NCI-H226 (cell line): ENCODE measurements at regions not wholly inside any gene's neighbourhood (a gene's known extent, or its start where the extent isn't known, plus 50 kb on each side); places are given as distances from the start of the nearest gene placed in this dataset.

Experiments
- DNase-seq: peaks from one replicate; pipeline ENCODE4 v3.0.0-alpha.2; 2015

DNA sequence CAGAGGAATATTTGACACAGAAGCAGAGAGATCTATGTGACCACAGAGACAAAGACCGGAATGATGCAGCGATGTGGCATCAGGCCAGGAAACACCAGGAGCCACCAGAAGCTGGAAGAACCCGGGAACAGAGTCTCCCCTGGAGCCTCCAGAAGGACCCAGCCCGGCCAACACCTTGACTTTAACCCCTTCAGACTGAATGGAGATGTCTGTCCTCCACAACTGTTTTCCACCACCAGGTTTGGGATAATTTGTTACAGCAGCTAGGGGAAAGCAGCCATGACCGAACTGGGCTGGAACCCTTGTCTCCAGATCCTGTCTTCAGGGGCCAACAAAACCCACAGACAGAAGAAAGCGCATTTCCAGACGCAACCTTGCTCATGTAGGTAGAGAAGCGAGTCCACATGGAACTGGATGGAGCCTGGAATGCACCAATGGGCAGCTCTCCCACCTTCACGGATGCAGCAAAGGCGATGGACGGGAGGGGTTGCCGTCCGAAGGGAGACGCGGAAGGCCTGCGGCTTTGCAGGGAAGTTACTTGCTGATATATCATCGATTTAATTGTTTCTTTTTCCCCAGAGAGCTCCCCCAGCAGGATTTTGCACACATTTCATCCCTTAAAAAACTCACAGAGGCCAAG lies 396.6 kb downstream of the NPHP4 start:
- no peak for DNase-seq

- no peak for DNase-seq
These were observed 397.9 kb downstream of the NPHP4 start for GRCh38 chr1:5594056-5594956.

- DNase-seq = no peak
These were observed 401.5 kb downstream of the NPHP4 start for GRCh38 chr1:5590717-5591116.

DNA sequence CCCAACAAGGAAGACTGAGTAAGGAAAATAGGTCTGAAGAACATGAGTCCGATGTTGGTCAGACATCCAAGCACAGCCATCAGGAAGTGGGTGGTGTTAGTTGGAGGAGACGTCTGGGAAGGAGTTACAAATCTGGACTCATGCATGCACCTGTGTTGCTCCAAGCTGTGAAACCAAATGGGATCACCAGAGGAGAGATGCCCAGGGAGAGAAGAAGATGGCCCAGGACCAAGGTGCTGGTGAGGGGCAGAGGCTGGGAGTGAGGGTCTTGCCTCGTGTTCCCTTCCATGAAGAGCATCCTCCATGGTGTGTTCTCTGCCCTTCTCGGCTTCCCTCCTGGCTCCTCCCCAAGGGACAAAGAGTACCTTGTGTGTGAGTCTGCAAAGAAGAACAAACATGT lies 405.6 kb downstream of the NPHP4 start:
- no peak for DNase-seq

GRCh38 chr1:5585256-5585655 lies 407.0 kb downstream of the NPHP4 start:
- no peak for DNase-seq

- DNase-seq = no peak
These were observed 411.3 kb downstream of the NPHP4 start for GRCh38 chr1:5580926-5581325.

GRCh38 chr1:5579966-5580365 lies 412.3 kb downstream of the NPHP4 start:
- DNase-seq = no peak

- no peak for DNase-seq
These were observed 413.5 kb downstream of the NPHP4 start for GRCh38 chr1:5578690-5579089.

DNA sequence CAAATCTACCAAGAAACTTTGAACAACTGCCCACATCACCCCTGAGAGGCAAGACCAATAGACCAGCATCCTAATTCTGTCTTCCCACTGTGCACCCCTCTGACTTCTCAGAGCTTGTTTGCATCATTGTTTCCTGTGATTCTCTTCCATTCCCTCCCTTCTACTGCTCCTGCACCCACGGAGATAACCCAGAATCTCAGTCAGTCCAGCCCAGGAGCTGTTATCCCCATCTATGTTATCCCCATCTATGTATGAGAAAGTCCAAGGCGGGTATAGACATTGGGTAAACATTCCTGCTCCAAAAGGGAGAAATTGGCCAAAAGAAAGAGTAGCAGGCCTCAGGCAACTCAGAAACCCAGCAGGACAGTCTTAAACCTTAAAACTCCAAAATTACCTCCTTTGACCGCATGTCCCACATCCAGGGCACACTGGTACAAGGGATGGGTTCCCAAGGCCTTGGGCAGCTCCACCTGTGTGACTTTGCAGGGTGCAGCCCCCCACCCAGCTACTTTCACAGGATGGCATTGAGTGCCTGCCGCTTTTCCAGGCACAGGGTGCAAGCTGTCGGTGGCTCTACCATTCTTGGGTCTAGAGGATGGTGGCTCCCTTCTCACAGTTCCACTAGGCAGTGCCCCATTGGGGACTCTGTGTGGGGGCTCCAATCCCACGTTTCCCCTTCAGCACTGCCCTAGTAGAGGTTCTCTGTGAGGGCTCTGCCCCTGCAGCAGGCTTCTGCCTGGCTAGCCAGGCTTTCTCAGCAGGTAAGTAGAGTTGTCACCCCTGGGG lies 414.8 kb downstream of the NPHP4 start:
- no peak for DNase-seq

DNA sequence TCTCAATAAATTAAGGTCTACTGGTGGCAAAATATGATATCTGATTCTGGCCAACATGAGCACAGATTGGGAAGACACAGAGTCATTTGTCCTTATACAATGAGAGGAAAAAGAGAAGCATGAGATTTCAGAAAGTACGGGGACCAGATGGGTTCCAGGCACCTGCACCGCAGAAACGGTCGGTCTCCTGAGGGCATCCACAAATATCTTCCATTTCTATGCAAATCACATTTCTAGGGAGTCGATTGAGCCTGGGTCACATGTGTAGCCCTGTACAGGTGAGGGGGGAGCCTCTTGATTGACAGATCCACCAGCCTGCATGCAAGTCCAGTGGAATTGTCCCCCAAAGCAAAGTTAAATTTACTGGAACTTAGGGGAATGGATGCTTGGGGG lies 415.6 kb downstream of the NPHP4 start:
- no peak for DNase-seq

DNA sequence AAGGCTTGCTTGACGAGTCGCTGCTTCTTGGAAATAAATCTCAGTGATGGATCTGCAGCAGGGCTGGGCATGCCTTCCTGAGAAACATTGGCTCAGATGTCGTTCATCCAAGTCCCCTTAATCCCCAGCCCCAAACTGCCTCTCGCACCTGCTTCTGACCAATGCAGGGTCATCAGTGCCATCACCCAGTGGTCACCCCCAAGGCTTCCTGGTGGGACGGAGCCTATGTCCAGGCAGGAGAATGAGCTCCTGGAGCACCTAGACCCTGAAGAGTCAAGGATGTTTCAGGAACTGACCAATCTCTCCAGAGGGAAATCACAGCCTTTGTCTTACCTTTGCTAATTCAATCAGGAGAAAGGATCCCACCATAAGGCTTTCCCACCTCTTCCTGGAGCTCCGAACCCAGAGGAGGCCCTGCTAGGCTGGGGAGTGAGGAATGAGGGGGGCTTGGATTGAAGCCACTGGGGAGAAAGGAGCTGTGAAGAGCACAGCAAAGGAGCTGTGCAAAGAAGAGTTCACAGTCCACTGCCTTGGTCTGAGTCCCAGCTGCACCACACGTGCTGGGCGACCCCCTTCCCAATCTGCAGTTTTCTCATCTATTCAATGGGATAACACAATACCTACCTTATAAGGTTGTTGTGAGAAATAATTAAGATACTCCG lies 416.1 kb downstream of the NPHP4 start:
- DNase-seq = no peak

GRCh38 chr1:5575396-5575940 lies 416.8 kb downstream of the NPHP4 start:
- no peak for DNase-seq

- DNase-seq = no peak
These were observed 417.6 kb downstream of the NPHP4 start for GRCh38 chr1:5574641-5575040.

DNA sequence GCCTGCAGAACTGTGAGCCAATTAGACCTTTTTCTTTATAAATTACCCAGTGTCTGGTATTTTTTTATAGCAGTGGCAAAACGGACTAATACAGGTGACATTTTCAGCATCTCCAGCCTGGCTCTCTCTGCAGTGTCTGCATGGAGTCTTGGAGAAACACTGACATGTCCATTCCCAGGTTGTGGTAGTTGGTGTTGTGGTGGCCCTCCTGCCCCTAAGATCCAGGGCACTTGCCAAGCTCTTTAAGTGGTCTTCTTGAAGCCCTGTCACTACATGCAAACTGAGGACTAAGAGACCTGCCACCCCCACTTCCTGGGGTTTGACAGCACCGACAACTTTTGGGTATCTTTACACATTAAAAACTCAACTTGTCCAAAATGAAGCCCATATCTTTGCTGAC lies 419.4 kb downstream of the NPHP4 start:
- DNase-seq = no peak

DNA sequence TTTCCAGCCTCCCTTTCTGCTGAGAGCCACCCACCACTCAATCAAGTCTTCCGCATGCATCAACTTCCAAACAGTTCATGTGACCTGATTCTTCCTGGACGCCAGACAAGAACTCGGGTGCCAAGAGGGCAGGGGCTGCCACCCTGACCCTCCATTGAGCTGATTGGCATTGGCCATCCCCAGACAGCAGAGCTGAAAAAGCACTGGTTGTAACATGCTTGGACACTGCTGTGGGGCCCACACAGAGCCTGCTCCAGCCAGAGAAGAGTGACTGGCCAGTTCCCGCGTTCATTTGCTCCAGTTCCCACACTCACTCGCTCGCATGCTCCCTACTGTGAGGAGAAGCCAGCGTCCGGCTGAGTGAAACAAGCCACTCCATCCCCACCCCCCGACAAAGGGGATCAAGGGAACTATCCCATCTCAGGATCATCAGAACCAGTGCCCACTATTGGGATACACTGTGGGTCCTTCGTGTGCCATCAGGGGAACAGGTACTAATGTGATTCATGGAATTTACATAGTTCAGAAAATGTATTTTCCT lies 420.3 kb downstream of the NPHP4 start:
- DNase-seq = no peak

- no peak for DNase-seq
These were observed 420.8 kb downstream of the NPHP4 start for GRCh38 chr1:5571438-5571837.

GRCh38 chr1:5570931-5571330 lies 421.3 kb downstream of the NPHP4 start:
- DNase-seq = no peak

DNA sequence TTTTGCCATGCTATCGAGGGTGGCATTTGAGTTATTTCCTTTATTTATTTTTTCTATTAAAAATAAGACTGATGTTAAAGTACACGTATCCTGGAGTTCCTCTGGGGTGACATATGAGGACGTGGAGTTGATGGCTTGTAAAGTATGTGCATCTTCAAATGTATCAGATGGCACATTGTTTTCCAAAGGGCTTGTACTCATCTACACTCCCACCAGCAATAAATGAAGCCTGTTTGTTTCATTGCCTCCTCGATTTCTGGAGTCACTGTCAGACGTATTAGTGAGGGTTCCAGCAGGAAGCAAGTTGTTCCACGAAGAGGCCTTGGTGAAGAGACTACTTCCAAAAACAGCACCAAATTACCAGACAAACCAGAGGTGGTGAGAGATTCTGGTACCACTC lies 423.9 kb downstream of the NPHP4 start:
- DNase-seq = no peak

GRCh38 chr1:5567839-5568238 lies 424.4 kb downstream of the NPHP4 start:
- DNase-seq = no peak

- DNase-seq = no peak
These were observed 425.3 kb downstream of the NPHP4 start for GRCh38 chr1:5566924-5567323.

DNA sequence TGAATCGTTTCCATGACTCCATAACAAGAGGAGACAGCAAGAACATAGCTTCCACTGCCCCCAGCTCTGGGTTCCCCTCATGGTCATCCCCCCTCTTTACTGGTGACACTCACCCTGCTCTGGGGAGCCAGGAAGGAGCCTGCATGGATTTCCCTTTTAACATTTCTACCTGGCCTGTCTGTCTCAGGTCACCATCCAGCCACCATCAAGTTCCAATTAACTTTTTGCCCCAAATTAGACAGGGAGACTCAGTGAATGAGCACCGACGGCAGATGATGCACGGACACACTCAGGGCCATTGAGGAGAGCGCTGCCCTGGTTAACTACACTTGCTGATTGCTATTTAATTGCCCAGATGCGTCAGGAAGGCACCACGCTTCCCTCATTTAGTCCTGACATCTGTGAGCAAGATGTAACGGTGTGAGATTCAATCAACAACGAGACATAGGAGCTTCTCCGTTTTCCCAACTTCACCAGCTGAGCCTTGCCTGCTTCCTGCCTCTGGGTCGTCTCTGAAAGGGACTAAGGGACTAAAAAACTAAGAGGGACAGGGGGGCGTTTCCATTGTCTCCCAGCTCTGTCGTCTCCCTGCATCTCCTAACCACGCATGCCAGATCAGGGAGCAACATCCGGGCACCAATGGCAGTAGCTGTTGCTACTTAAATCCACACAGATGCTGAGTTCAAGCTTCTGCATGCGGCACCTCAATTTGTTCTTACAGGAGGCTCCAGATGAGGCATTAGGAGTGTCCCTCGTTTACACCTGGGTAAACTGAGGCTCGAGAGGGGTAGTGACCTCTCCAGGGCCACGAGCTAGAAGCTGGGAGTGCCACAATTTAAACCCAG lies 426.7 kb downstream of the NPHP4 start:
- no peak for DNase-seq
